ENCODE measurements at regions not wholly inside any gene's neighbourhood (a gene's known extent, or its start where the extent isn't known, plus 50 kb on each side); places are given as distances from the start of the nearest gene placed in this dataset.
"Not testable (repeated sequence)": the region's sequence is repeated elsewhere in the genome, so short reads cannot be mapped to it uniquely, and the experiment has no call there.

GRCh38 chr2:132255714-132256113 lies 94.0 kb upstream of the ANKRD30BL start:
- Histone ChIP-seq H3K4me1 (peaks cover 0 to 9% of the 10 kb centered on the region in 2 donors), H3K4me3 (replicated peaks in 1 of 3) (no peak overlapping the region), H3K27ac (no peak overlapping the region), H3K27me3 (peaks cover 4% of the 10 kb centered on the region), H3K36me3 (no peaks in the 10 kb centered on the region), H3K9me3 (no peaks in the 10 kb centered on the region)
- TF ChIP-seq POLR2A (IDR thresholded peaks at IDR 0.05), result no peak
- TF ChIP-seq CTCF (IDR thresholded peaks at IDR 0.05), result no peak
- DNase-seq, result no peak
- intact Hi-C loops (cut with DNase I), result no loop called here
- WGBS, 2 donors, result 95 to 96% methylated on average over 13 to 16 of the region's 16 CpGs

DNA sequence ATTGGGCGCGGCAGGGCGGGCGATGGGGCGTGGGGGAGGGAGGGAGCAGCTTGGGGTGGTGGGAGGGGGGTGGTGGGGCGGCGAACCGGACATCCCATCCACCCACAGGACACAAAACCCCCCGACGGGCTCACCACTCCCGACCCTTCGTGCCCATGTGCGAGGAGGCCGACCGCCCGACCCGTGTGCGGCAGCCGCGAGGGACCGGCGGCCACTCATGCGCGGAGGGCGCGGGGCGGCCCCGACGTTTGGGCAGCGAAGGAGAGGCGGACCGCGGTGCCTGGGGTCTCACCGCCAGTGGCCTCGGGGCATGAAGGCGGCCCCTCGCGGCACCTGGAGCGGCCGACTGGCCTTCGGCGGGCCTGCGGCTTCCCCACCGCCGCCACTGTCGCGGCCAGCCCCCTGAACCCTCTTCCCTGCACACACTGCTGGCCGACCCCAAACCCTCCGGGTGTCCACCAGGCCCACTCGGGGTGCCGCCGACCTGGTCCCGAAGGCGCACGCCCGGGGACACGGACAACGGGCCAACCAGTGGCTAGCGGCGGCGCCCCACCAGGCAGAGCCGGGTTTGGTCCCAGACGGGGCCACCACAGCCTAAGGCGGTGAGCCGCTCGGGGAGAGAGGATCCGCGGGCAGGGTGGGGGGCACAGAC lies 94.6 kb upstream of the ANKRD30BL start:
- peaks cover 0 to 9% of the 10 kb centered on the region in 2 donors for H3K4me1 ChIP-seq
- H3K9me3 ChIP-seq, result no peaks in the 10 kb centered on the region
- intact Hi-C loops (cut with DNase I), result no loop called here
- H3K36me3 ChIP-seq, result no peaks in the 10 kb centered on the region
- peaks cover 4% of the 10 kb centered on the region for H3K27me3 ChIP-seq
- no peak overlapping the region for H3K27ac ChIP-seq
- WGBS, 2 donors, result 23 to 30% methylated on average over 18 to 47 of the region's 68 CpGs
- peak overlapping the region in 1 of 3 donors; percentile 26 for H3K4me3 ChIP-seq (replicated peaks in 1 of 3)
- TF ChIP-seq POLR2A (IDR thresholded peaks at IDR 0.05), result no peak
- TF ChIP-seq CTCF (IDR thresholded peaks at IDR 0.05), result no peak
- no peak for DNase-seq

- H3K4me1 ChIP-seq; H3K36me3 ChIP-seq; H3K27ac ChIP-seq; H3K9me3 ChIP-seq; H3K27me3 ChIP-seq; DNase-seq; intact Hi-C loops (cut with DNase I): not testable (repeated sequence)
- peak overlapping the region in 1 of 3 donors; percentile 26 for H3K4me3 ChIP-seq (replicated peaks in 1 of 3)
- whole genome bisulfite sequencing, 2 donors, result 6 to 12% methylated on average over 14 to 21 of the region's 34 CpGs
Measured at GRCh38 chr2:132256903-132257300, 95.2 kb upstream of the ANKRD30BL start.

GRCh38 chr2:132257301-132258171 lies 95.8 kb upstream of the ANKRD30BL start:
- H3K27me3 ChIP-seq; H3K36me3 ChIP-seq; H3K27ac ChIP-seq; H3K4me1 ChIP-seq; intact Hi-C loops (cut with DNase I); H3K9me3 ChIP-seq: not testable (repeated sequence)
- peak; percentile 31 to 40 for DNase-seq
- H3K4me3 ChIP-seq (replicated peaks in 1 of 3), result peak overlapping the region in 1 of 3 donors; percentile 26
- WGBS, 2 donors, result 0 to 15% methylated on average over 13 to 24 of the region's 79 CpGs

GRCh38 chr2:132259276-132259675 lies 97.5 kb upstream of the ANKRD30BL start:
- intact Hi-C loops (cut with DNase I); H3K27ac ChIP-seq; H3K4me3 ChIP-seq (replicated peaks in 1 of 3); H3K27me3 ChIP-seq; H3K4me1 ChIP-seq; H3K9me3 ChIP-seq; H3K36me3 ChIP-seq; DNase-seq: not testable (repeated sequence)
- WGBS, 2 donors, result 87 to 95% methylated on average over 13 of the region's 13 CpGs

DNA sequence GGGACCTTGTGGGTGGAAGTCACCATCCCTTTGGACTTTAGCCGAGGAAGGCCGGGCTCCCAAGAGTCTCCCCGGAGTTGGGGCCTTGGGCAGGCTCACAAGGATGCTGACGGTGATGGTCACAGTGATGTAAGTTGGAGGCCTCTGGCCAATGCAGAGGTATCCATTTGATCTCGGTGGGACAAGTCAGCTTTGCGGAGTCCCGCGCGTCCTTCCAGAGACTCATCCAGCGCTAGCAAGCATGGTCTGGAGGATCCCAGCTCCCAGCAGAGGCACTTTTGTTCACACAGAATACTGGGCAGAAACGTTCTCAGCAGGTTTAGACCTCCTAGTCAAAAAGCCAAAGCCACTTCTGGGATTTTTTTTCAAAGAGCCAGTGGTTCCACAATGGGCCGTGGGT lies 103.8 kb upstream of the ANKRD30BL start:
- DNase-seq; H3K27ac ChIP-seq; H3K36me3 ChIP-seq; H3K4me3 ChIP-seq (replicated peaks in 1 of 3); H3K9me3 ChIP-seq; intact Hi-C loops (cut with DNase I); H3K27me3 ChIP-seq: not testable (repeated sequence)
- H3K4me1 ChIP-seq, result peaks cover 0 to 11% of the 10 kb centered on the region in 2 donors
- 81 to 94% methylated on average over 11 to 12 of the region's 12 CpGs for WGBS, 2 donors

DNA sequence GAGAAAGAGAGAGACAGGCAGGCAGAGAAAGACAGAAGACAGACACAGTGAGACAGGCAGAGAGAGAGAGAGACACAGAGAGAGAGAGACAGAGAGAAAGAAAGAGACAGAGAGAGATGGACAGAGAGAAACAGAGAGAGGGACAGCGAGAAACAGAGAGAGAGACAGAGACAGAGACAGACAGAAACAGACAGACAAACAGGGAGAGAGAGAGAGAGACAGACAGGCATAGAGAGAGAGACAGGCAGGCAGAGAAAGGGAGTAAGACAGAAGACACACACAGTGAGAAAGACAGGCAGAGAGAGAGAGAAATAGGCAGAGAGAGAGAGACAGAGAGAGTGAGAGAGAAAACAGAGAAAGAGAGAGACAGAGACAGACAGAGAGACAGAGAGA lies 105.3 kb upstream of the ANKRD30BL start:
- no peak for DNase-seq
- no peak overlapping the region for H3K4me3 ChIP-seq (replicated peaks in 1 of 3)
- peaks cover 0 to 11% of the 10 kb centered on the region in 2 donors for H3K4me1 ChIP-seq
- 83 to 88% methylated on average over 1 of the region's 1 CpG for WGBS, 2 donors
- H3K27me3 ChIP-seq, result no peaks in the 10 kb centered on the region
- no peak for TF ChIP-seq POLR2A (IDR thresholded peaks at IDR 0.05)
- TF ChIP-seq CTCF (IDR thresholded peaks at IDR 0.05), result no peak
- no peaks in the 10 kb centered on the region for H3K36me3 ChIP-seq
- no peaks in the 10 kb centered on the region for H3K9me3 ChIP-seq
- peak overlapping the region in 1 of 3 donors; percentile 69 for H3K27ac ChIP-seq
- intact Hi-C loops (cut with DNase I), result no loop called here
